Ovary (tissue), 3 donors: ENCODE measurements at regions not wholly inside any gene's neighbourhood (a gene's known extent, or its start where the extent isn't known, plus 50 kb on each side); places are given as distances from the start of the nearest gene placed in this dataset.

ENCODE experiments used
- EP300 ChIP-seq: sonication (generic); formaldehyde crosslinking; IDR thresholded peaks from one replicate; pipeline ENCODE4 v1.6.1; 2017; ENCODE audit warnings: antibody characterized with exemption
- POLR2A ChIP-seq: fragments of 450-650 bp; IDR thresholded peaks from one replicate; pipeline ENCODE4 v1.6.1; 2017; ENCODE audit warnings: antibody characterized with exemption, mild to moderate bottlenecking, moderate library complexity
- TF ChIP-seq, protein P1 (sequence below), 3 donors: fragments of 450-650 bp in 2 of 3; fragments of 200-600 bp in 1 of 3; IDR thresholded peaks; one replicate each; pipeline versions ENCODE4 v1.5.1 to v1.8.0; 2016 to 2022; ENCODE audit warnings: antibody characterized with exemption in 3 of 3, mild to moderate bottlenecking in 1 of 3
- donor health status: DM: no; HTN: no; CAD: no.

DNA sequence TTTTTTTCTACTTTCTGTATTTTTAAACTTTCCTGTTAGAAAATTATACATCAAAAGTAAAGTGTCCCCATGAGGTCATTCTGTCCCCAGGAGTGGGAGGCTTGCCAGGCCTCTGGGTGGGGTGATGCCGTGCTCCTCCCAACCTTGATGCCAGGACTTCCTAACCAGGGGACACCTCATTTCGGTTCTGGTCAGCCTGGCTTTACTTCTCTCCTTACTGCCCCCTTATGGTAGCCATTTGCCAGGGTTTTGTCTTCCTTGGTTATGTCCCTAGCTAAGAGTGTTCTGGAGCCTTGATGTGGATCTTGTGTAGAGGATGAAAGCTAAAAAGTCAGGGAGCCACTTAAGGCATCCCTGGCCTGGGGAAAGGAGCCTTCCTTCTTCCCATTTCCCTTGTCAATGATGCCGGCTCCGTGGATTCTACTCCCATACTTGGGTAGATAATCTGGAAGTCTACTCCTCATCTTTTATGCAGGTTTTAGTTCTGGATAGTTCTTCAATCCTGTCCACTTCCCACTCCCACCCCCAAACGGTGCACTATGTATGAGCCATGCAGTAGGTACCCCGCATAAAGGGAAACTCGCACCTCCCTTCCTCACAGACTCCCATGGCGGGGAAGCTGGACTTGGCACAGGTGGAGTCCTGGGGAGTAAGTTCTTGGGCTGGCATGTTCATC is 164.1 kb upstream of the SALL4 start:
- no peak for TF ChIP-seq POLR2A
- TF ChIP-seq, protein P1, sequence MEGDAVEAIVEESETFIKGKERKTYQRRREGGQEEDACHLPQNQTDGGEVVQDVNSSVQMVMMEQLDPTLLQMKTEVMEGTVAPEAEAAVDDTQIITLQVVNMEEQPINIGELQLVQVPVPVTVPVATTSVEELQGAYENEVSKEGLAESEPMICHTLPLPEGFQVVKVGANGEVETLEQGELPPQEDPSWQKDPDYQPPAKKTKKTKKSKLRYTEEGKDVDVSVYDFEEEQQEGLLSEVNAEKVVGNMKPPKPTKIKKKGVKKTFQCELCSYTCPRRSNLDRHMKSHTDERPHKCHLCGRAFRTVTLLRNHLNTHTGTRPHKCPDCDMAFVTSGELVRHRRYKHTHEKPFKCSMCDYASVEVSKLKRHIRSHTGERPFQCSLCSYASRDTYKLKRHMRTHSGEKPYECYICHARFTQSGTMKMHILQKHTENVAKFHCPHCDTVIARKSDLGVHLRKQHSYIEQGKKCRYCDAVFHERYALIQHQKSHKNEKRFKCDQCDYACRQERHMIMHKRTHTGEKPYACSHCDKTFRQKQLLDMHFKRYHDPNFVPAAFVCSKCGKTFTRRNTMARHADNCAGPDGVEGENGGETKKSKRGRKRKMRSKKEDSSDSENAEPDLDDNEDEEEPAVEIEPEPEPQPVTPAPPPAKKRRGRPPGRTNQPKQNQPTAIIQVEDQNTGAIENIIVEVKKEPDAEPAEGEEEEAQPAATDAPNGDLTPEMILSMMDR (IDR thresholded peaks at IDR 0.05) = no peak
- TF ChIP-seq EP300 = no peak
